Activated T-cell treated with anti-CD3 and anti-CD28 coated beads, Interleukin-2, amount 50 U/mL, for 24 hours (primary cell): ENCODE measurements at regions not wholly inside any gene's neighbourhood (a gene's known extent, or its start where the extent isn't known, plus 50 kb on each side); places are given as distances from the start of the nearest gene placed in this dataset.

Experiments used
- DNase-seq: peaks from one replicate; pipeline ENCODE4 v3.0.0-alpha.2; 2020
- H3K27ac Mint-ChIP-seq: 2 replicates; pipeline ENCODE4 v1.8.0; 2020; ENCODE audit warnings: mild to moderate bottlenecking, mixed read lengths
- H3K27me3 Mint-ChIP-seq: 2 replicates; pipeline ENCODE4 v1.8.0; 2020; ENCODE audit warnings: mixed read lengths
- H3K36me3 Mint-ChIP-seq: 2 replicates; pipeline ENCODE4 v1.8.0; 2020; ENCODE audit warnings: low read depth, mixed read lengths
- H3K4me1 Mint-ChIP-seq: 2 replicates; pipeline ENCODE4 v1.8.0; 2020; ENCODE audit warnings: low read depth, mixed read lengths
- H3K4me3 Mint-ChIP-seq: 2 replicates; pipeline ENCODE4 v1.8.0; 2020; ENCODE audit warnings: mild to moderate bottlenecking, moderate library complexity, mixed read lengths
- H3K9me3 Mint-ChIP-seq: 2 replicates; pipeline ENCODE4 v1.8.0; 2020; ENCODE audit warnings: mixed read lengths

DNA sequence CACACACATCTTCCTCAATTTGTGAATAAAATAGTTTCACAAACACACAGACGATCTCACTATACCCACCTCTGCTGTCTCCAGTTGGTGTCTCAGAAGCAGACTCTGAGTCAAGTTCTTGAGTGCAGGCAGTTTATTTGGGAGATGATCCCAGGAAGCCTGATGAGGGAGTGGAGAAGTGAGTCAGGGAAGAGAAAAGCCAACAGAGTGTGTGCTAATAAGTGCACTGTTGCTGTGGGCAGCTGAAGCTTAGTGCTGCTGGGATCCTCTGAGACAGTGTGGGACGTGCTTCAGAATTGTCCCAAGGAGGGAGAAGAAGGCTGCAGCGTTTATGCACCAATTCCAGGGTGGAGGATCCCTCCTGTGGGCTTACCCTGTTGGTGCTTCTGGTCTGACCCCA is 423.2 kb upstream of the C16orf82 start:
- Mint-ChIP-seq H3K36me3 (no peaks in the 10 kb centered on the region), H3K27ac (no peak overlapping the region)

DNA sequence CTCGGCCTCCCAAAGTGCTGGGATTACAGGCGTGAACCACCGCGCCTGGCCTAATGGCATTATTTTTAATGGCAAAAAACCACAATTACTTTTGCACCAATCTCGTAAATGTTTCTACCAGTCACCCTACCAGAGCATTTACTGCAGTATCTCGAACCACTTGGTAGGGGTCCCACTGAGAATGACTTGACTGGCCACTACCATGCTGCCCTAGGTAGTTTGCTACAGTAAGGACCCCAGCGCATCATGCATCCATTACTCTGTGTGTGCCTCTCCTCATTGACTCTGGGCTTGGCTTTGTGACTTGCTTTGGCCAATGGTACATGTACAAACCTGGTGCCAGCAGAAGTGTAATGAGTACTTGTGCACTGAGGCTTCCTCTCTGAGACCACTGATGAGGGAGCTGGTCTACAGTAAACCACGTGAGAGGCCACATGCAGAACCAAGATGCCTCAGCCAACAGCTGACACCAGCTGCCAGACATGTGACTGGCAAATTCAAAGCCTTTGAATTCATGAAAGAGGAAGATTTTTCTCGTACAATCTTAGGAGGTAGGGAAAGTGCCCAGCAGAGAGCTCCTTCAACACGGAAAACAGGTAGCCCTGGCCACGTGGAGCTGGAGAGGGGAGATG is 421.7 kb upstream of the C16orf82 start:
- no peak for DNase-seq
- Mint-ChIP-seq H3K27me3 (peaks cover 18% of the 10 kb centered on the region), H3K27ac (no peak overlapping the region), H3K36me3 (no peaks in the 10 kb centered on the region), H3K4me3 (no peak overlapping the region), H3K4me1 (peaks cover 20% of the 10 kb centered on the region), H3K9me3 (no peaks in the 10 kb centered on the region)

More for the DNA sequence above, 423.2 kb upstream of the C16orf82 start:
- Mint-ChIP-seq H3K27me3 (peaks cover 9% of the 10 kb centered on the region), H3K4me3 (no peak overlapping the region), H3K9me3 (no peaks in the 10 kb centered on the region), H3K4me1 (peaks cover 20% of the 10 kb centered on the region)
- DNase-seq, result no peak

GRCh38 chr16:26645614-26646013 is 421.1 kb upstream of the C16orf82 start:
- peaks cover 20% of the 10 kb centered on the region for H3K4me1 Mint-ChIP-seq
- peak; percentile 71 for DNase-seq
- no peaks in the 10 kb centered on the region for H3K9me3 Mint-ChIP-seq
- H3K27me3 Mint-ChIP-seq, result peaks cover 16% of the 10 kb centered on the region
- no peak overlapping the region for H3K4me3 Mint-ChIP-seq
- no peaks in the 10 kb centered on the region for H3K36me3 Mint-ChIP-seq
- no peak overlapping the region for H3K27ac Mint-ChIP-seq

- Mint-ChIP-seq H3K27me3 (peaks cover 16% of the 10 kb centered on the region), H3K27ac (no peak overlapping the region), H3K9me3 (peaks cover 2% of the 10 kb centered on the region), H3K4me1 (peaks cover 20% of the 10 kb centered on the region), H3K4me3 (no peak overlapping the region), H3K36me3 (no peaks in the 10 kb centered on the region)
- no peak for DNase-seq
Measured at GRCh38 chr16:26647870-26648269, 418.9 kb upstream of the C16orf82 start.

DNA sequence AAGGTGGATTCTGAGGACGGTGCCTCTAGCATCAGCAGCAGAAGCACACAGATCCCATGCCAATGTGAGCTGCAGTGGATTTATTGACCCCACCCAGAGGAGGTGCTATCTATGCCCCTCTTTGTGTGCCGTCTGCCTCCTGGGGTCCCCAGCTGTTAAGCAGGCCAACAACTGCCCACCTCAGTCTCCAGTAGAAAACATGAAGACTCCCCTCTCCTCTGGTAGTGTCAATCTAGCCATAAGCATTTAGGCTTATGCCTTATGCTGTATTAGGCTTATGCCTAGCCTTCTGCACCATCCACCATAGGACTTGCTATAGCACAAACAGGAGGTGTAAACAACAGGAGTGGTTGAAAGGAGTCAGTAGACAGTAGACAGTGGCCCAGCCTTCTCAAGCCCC is 417.9 kb upstream of the C16orf82 start:
- no peak for DNase-seq
- Mint-ChIP-seq H3K4me1 (peaks cover 14% of the 10 kb centered on the region), H3K27ac (no peak overlapping the region), H3K36me3 (no peaks in the 10 kb centered on the region), H3K27me3 (peaks cover 16% of the 10 kb centered on the region), H3K9me3 (peaks cover 2% of the 10 kb centered on the region), H3K4me3 (no peak overlapping the region)

DNA sequence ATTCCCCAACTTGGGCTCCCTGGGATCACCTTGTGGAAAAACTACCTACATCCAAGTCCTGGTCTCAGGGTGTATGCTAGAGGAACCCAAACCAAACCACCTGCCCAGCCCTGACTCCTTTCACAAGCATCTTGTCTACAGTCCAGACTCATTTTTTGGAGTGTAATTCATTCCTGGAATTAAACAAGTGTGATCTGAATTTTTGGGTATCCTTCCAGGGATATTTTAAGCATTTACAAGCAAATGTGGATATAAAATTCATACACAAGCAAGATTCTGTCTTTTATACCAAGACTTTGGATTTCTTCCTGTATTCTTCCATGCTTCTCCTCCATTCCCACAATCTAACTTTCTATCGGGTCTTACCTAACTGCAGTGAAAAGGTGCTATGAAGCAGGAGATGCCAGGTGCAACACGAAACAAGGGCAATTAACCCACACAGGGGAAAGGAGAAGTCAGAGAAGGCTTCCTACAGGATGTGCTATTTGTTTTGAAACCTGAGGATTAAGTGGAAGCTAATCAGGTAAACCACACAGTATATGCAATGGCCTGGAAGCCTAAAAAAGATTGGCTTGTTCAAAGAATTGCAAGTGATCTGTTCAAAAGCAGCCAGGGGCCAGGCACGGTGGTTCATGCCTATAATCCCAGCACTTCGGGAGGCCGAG is 417.2 kb upstream of the C16orf82 start:
- peaks cover 16% of the 10 kb centered on the region for H3K27me3 Mint-ChIP-seq
- H3K4me3 Mint-ChIP-seq, result no peak overlapping the region
- DNase-seq, result no peak
- peaks cover 2% of the 10 kb centered on the region for H3K9me3 Mint-ChIP-seq
- no peak overlapping the region for H3K27ac Mint-ChIP-seq
- peaks cover 12% of the 10 kb centered on the region for H3K4me1 Mint-ChIP-seq
- no peaks in the 10 kb centered on the region for H3K36me3 Mint-ChIP-seq

- Mint-ChIP-seq H3K4me1 (peaks cover under 1% of the 10 kb centered on the region), H3K36me3 (no peaks in the 10 kb centered on the region), H3K9me3 (peaks cover 2% of the 10 kb centered on the region), H3K27me3 (peaks cover 16% of the 10 kb centered on the region), H3K27ac (no peak overlapping the region), H3K4me3 (no peak overlapping the region)
- no peak for DNase-seq
Measured at GRCh38 chr16:26651464-26651863, 415.3 kb upstream of the C16orf82 start.

GRCh38 chr16:26651884-26652283 is 414.8 kb upstream of the C16orf82 start:
- no peak overlapping the region for H3K4me3 Mint-ChIP-seq
- H3K27ac Mint-ChIP-seq, result no peak overlapping the region
- H3K36me3 Mint-ChIP-seq, result no peaks in the 10 kb centered on the region
- no peak for DNase-seq
- H3K4me1 Mint-ChIP-seq, result no peaks in the 10 kb centered on the region
- peaks cover 16% of the 10 kb centered on the region for H3K27me3 Mint-ChIP-seq
- peaks cover 2% of the 10 kb centered on the region for H3K9me3 Mint-ChIP-seq

- Mint-ChIP-seq H3K9me3 (no peaks in the 10 kb centered on the region), H3K27ac (no peak overlapping the region), H3K27me3 (peaks cover 35% of the 10 kb centered on the region), H3K36me3 (no peaks in the 10 kb centered on the region), H3K4me1 (no peaks in the 10 kb centered on the region), H3K4me3 (no peak overlapping the region)
- no peak for DNase-seq
Measured at GRCh38 chr16:26658486-26658885, 408.2 kb upstream of the C16orf82 start.

DNA sequence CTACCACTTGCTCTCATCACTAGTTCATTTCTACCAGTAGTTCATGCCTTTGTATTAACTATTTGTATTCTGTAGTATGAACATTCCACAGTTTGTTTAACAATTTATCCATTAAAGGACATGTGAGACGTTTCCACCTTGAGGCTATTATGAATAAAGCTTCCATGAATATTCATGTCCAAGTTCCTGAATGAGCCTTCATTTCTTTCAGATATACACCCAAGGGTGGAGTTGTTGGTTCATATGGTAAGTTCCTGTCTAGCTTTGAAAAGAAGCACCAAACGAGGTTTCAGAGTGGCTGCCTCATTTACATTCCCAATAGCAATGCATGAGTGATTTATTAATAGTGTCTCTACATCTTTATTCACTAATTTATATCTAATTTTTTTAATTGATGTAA is 407.8 kb upstream of the C16orf82 start:
- no peaks in the 10 kb centered on the region for H3K36me3 Mint-ChIP-seq

GRCh38 chr16:26664086-26664485 is 402.6 kb upstream of the C16orf82 start:
- Mint-ChIP-seq H3K4me1 (peaks cover 33% of the 10 kb centered on the region), H3K9me3 (no peaks in the 10 kb centered on the region), H3K27me3 (peaks cover 34% of the 10 kb centered on the region), H3K36me3 (no peaks in the 10 kb centered on the region), H3K4me3 (no peak overlapping the region), H3K27ac (no peak overlapping the region)
- no peak for DNase-seq

More for the DNA sequence above, 407.8 kb upstream of the C16orf82 start:
- H3K4me1 Mint-ChIP-seq, result peaks cover 2% of the 10 kb centered on the region
- H3K9me3 Mint-ChIP-seq, result no peaks in the 10 kb centered on the region
- no peak overlapping the region for H3K4me3 Mint-ChIP-seq
- H3K27ac Mint-ChIP-seq, result no peak overlapping the region
- peaks cover 39% of the 10 kb centered on the region for H3K27me3 Mint-ChIP-seq
- DNase-seq, result no peak

DNA sequence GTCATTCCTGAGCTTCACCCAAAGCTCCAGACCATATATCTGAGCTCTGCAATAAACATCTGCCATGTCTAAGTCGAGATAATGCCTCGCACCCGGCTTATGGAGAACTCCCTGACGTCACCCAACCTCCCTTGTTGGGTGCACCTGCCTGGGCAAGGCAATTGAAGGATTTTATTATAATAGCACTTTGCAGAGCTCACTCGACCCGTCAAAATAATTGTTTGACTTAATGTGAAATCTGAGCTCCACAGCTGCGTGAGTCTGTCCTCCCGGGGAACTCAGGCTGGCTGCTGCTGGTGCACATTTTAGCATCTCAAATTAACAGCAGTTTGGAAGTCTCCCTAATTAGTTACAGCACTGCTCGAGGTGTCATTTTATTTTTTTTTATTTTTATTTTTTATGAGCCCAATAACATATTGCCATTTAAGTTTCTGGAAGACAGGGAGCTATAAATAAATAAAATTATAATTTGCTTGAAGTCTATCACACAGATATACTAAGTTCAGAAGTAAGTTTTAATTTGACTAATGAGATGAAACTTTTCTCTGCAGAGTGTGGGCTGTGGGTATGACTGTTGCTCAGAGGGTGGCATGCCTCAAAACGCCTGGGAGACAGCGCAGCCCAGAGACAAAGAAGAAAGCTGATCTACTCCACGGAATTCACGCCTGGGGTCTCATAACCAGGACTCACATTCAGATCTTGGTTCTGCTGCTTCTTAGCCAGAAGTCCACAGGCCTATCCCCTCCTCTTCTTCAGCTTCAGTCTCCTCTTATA is 401.4 kb upstream of the C16orf82 start:
- no peak overlapping the region for H3K4me3 Mint-ChIP-seq
- H3K4me1 Mint-ChIP-seq, result peaks cover 43% of the 10 kb centered on the region
- H3K27ac Mint-ChIP-seq, result peak overlapping the region; percentile 27
- H3K36me3 Mint-ChIP-seq, result no peaks in the 10 kb centered on the region
- peaks cover 34% of the 10 kb centered on the region for H3K27me3 Mint-ChIP-seq
- peaks cover 4% of the 10 kb centered on the region for H3K9me3 Mint-ChIP-seq
- DNase-seq, result peak; percentile 41

DNA sequence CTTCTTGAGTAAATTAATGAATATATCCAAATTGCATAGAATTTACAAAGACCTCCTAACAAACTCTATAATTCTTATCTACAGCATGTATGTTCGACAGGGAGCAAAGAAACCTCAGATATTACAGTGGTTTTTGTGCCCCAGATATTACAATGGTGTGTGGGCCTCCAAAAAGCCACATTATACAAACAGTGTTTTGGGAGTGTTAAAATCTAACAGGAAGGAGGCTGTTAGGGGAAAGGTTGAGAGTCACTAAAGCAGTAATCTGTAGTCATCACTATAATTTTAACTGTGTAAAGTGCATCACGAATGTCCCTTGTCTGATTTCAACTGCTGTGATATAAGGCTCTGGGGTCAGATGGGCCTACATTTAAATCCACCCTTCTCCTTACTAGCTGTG is 400.2 kb upstream of the C16orf82 start:
- Mint-ChIP-seq H3K4me3 (no peak overlapping the region), H3K9me3 (peaks cover 9% of the 10 kb centered on the region), H3K27ac (no peak overlapping the region), H3K36me3 (no peaks in the 10 kb centered on the region), H3K4me1 (peaks cover 50% of the 10 kb centered on the region), H3K27me3 (peaks cover 28% of the 10 kb centered on the region)
- DNase-seq, result no peak

- peaks cover 9% of the 10 kb centered on the region for H3K9me3 Mint-ChIP-seq
- no peak overlapping the region for H3K4me3 Mint-ChIP-seq
- H3K27me3 Mint-ChIP-seq, result peaks cover 25% of the 10 kb centered on the region
- no peak overlapping the region for H3K27ac Mint-ChIP-seq
- H3K4me1 Mint-ChIP-seq, result peaks cover 58% of the 10 kb centered on the region
- no peak for DNase-seq
- H3K36me3 Mint-ChIP-seq, result no peaks in the 10 kb centered on the region
Measured at GRCh38 chr16:26667307-26667706, 399.4 kb upstream of the C16orf82 start.

DNA sequence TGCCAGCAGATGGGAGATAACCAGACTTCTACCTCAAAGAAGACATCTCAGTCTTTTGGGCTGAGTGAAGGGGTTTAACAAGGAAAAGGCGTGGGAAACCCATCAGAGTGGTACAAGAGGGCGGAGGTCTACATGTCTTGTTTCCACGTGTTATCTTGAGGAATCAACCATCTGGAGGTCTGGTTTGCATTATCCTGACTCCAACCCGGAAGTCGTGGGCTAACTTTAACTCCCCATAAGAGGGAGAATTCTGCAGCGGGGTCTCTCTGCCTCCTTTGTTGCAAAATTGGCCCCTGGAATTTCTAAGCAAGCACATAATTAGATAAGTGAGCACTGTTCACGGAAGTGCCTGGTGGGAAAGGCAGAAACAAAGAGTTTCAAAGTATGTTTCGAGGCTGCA is 398.7 kb upstream of the C16orf82 start:
- H3K36me3 Mint-ChIP-seq, result no peaks in the 10 kb centered on the region
- no peak overlapping the region for H3K27ac Mint-ChIP-seq
- H3K4me3 Mint-ChIP-seq, result no peak overlapping the region
- peaks cover 12% of the 10 kb centered on the region for H3K9me3 Mint-ChIP-seq
- DNase-seq, result no peak
- peaks cover 65% of the 10 kb centered on the region for H3K4me1 Mint-ChIP-seq
- H3K27me3 Mint-ChIP-seq, result peaks cover 20% of the 10 kb centered on the region
